ENCODE measurements at regions not wholly inside any gene's neighbourhood (a gene's known extent, or its start where the extent isn't known, plus 50 kb on each side); places are given as distances from the start of the nearest gene placed in this dataset.
"Not testable (repeated sequence)": the region's sequence is repeated elsewhere in the genome, so short reads cannot be mapped to it uniquely, and the experiment has no call there.

DNA sequence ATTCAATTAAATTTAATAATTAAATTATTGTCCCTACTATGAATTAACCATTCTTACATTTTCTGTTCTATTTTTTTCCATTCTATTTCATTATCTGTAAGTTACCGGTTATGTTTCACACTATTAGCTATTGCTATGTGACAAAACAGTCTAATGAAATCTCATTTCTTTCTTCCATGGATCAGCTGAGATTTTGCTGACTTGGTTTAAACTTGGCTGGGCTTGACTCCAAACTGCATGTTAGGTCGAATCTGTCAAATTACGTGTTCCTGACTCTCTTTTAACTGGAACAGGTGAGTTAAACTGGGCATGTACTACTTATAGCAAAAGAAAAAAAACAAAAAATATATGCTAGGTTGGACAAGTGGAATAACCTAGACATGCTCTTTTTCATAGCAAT lies 1464.4 kb downstream of the OLFM4 start:
- no peak for DNase-seq (ENCODE audit: extremely low spot score)
- TF ChIP-seq, protein P1, sequence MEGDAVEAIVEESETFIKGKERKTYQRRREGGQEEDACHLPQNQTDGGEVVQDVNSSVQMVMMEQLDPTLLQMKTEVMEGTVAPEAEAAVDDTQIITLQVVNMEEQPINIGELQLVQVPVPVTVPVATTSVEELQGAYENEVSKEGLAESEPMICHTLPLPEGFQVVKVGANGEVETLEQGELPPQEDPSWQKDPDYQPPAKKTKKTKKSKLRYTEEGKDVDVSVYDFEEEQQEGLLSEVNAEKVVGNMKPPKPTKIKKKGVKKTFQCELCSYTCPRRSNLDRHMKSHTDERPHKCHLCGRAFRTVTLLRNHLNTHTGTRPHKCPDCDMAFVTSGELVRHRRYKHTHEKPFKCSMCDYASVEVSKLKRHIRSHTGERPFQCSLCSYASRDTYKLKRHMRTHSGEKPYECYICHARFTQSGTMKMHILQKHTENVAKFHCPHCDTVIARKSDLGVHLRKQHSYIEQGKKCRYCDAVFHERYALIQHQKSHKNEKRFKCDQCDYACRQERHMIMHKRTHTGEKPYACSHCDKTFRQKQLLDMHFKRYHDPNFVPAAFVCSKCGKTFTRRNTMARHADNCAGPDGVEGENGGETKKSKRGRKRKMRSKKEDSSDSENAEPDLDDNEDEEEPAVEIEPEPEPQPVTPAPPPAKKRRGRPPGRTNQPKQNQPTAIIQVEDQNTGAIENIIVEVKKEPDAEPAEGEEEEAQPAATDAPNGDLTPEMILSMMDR (IDR thresholded peaks at IDR 0.05; ENCODE audit: control extremely low read depth, extremely low read depth, low read depth, missing control alignments): no peak
- ChIA-PET POLR2A (no interaction called here), CTCF (no interaction called here)

DNA sequence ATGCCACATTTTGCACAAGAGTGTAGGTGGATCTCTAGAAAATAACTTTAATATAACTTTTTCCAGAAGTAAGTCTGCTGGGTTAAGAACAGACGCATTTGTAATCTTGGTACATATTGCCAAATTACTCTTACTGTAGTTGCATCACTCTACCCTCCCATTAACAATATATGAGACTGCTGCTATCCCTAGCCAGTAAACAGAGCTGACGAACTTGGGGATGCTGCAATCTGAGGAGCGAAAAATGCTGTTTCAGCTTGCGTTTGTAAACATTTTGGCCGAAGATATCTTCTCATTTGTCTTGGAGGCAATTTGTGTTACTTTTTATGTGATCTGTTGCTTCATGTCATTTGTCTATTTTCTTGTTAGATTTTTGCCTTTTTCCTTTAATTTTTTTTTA lies 1482.8 kb downstream of the OLFM4 start:
- TF ChIP-seq, protein P1 (IDR thresholded peaks at IDR 0.05; ENCODE audit: control extremely low read depth, extremely low read depth, low read depth, missing control alignments): no peak
- CTCF ChIA-PET: no interaction called here
- POLR2A ChIA-PET: no interaction called here
- no peak for DNase-seq (ENCODE audit: extremely low spot score)

DNA sequence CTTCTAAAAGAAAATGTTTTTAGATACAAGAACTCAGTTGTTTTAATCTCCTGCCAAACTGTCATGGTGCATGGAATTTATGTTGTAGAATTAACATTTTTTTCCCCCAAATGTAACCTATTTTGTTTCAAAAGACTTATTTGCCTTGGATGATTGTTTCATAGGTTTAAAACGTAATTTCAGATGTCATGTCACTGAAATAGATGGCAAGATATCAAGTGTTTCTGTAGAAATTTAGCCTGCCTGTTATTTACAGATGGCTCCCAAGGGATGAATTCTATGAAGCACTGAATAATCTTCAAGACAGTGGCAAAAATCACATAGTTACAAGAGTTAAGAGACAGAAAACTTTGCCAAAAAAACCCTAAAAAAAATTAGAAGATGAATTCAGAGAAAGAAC lies 1484.6 kb downstream of the OLFM4 start:
- TF ChIP-seq, protein P1 (IDR thresholded peaks at IDR 0.05; ENCODE audit: control extremely low read depth, extremely low read depth, low read depth, missing control alignments): no peak

DNA sequence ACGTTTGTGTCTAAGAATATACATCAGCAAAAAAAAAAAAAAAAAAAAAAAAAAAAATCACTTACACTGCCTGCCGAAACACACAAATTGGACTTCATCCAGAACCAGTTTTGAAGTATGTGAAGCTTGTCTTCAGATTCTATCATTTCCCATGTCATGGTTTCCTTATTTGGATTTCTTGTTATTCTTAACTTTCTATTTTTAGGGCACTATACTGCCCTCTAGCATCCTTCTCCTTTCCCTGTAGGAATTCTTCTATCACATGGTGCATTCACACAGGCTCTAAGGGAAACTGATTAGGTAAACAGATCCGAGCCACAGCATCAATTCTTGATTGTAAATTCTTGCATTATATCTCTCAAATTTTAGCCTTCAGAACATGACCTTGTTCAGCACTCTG lies 1507.5 kb downstream of the OLFM4 start:
- POLR2A ChIA-PET: no interaction called here
- CTCF ChIA-PET: no interaction called here
- TF ChIP-seq, protein P1 (IDR thresholded peaks at IDR 0.05; ENCODE audit: control extremely low read depth, extremely low read depth, low read depth, missing control alignments): no peak
- DNase-seq (ENCODE audit: extremely low spot score): no peak

More for the DNA sequence above, 1484.6 kb downstream of the OLFM4 start:
- CTCF ChIA-PET: no interaction called here
- DNase-seq (ENCODE audit: extremely low spot score): no peak
- POLR2A ChIA-PET: no interaction called here

DNA sequence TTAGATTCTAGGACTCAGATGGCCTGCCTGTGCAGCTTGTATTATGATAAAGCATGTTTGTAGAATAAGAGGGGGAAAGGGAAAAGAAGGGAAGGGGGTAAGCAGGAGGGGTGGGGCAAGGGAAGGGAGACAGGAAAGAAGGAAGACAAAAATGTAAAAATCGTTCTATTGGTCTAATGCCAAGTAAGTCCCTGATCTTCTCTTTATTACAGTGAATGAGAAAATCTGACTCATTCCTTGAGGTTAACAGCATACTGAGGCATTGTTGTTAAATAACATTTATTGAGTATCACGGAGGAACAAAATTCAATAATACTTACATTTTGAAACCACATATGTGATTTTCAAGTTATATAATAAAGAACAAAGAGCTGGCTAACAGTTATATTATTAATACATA lies 1534.7 kb downstream of the OLFM4 start:
- ChIA-PET CTCF (no interaction called here), POLR2A (no interaction called here)

DNA sequence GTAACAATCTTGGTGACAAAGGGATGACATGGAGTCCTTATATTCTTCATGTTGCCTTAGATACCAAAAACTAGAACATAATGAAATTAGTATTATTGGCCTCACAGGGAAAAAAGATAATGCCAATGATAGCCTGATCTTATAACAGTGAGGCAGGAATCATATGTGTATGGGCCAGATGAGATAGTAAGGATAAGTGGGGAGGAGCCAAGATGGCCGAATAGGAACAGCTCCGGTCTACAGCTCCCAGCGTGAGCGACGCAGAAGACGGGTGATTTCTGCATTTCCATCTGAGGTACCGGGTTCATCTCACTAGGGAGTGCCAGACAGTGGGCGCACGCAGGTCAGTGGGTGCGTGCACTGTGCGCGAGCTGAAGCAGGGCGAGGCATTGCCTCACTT lies 1543.4 kb downstream of the OLFM4 start:
- POLR2A ChIA-PET; DNase-seq (ENCODE audit: extremely low spot score); CTCF ChIA-PET: not testable (repeated sequence)

More for the DNA sequence above, 1534.7 kb downstream of the OLFM4 start:
- TF ChIP-seq, protein P1 (IDR thresholded peaks at IDR 0.05; ENCODE audit: control extremely low read depth, extremely low read depth, low read depth, missing control alignments): no peak
- no peak for DNase-seq (ENCODE audit: extremely low spot score)

DNA sequence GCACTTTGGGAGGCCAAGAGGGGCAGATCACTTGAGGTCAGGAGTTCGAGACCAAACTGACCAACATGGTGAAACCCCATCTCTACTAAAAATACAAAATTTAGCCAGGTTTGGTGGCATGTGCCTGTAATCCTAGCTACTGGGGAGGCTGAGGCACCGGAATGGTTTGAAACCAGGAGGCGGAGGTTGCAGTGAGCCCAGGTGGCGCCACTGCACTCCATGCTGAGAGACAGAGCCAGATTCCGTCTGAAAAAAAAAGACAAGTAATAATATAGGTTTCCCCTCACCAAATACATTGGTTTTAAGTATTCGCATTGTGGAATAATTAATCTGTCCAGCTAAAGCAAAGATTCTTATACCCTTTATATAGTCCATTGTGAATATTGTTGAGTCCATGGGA lies 1544.6 kb downstream of the OLFM4 start:
- TF ChIP-seq, protein P1 (IDR thresholded peaks at IDR 0.05; ENCODE audit: control extremely low read depth, extremely low read depth, low read depth, missing control alignments): no peak
- POLR2A ChIA-PET: no interaction called here
- CTCF ChIA-PET: no interaction called here
- DNase-seq (ENCODE audit: extremely low spot score): no peak
